ENCODE measurements at regions not wholly inside any gene's neighbourhood (a gene's known extent, or its start where the extent isn't known, plus 50 kb on each side); places are given as distances from the start of the nearest gene placed in this dataset.
"Not testable (repeated sequence)": the region's sequence is repeated elsewhere in the genome, so short reads cannot be mapped to it uniquely, and the experiment has no call there.

DNA sequence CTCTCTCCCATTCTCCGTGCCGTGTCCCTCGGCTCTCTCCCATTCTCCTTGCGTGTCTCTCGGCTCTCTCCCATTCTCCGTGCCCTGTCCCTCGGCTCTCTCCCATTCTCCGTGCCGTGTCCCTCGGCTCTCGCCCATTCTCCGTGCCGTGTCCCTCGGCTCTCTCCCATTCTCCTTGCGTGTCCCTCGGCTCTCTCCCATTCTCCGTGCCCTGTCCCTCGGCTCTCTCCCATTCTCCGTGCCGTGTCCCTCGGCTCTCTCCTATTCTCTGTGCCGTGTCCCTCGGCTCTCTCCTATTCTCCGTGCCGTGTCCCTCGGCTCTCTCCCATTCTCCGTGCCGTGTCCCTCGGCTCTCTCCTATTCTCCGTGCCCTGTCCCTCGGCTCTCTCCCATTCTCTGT is 94.6 kb upstream of the FRG1 start:
- DNase-seq = not testable (repeated sequence)

DNA sequence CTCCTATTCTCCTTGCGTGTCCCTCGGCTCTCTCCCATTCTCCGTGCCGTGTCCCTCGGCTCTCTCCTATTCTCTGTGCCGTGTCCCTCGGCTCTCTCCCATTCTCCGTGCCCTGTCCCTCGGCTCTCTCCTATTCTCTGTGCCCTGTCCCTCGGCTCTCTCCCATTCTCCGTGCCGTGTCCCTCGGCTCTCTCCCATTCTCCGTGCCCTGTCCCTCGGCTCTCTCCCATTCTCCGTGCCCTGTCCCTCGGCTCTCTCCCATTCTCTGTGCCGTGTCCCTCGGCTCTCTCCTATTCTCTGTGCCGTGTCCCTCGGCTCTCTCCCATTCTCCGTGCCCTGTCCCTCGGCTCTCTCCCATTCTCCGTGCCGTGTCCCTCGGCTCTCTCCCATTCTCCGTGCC is 94.1 kb upstream of the FRG1 start:
- DNase-seq = not testable (repeated sequence)

DNA sequence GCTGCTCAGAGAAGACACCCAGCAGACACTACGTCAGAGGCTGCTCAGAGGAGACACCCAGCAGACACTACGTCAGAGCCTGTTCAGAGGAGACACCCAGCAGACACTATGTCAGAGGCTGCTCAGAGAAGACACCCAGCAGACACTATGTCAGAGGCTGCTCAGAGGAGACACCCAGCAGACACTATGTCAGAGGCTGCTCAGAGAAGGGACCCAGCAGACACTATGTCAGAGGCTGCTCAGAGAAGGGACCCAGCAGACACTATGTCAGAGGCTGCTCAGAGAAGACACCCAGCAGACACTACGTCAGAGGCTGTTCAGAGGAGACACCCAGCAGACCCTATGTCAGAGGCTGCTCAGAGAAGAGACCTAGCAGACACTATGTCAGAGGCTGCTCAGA is 92.0 kb upstream of the FRG1 start:
- DNase-seq = not testable (repeated sequence)

DNA sequence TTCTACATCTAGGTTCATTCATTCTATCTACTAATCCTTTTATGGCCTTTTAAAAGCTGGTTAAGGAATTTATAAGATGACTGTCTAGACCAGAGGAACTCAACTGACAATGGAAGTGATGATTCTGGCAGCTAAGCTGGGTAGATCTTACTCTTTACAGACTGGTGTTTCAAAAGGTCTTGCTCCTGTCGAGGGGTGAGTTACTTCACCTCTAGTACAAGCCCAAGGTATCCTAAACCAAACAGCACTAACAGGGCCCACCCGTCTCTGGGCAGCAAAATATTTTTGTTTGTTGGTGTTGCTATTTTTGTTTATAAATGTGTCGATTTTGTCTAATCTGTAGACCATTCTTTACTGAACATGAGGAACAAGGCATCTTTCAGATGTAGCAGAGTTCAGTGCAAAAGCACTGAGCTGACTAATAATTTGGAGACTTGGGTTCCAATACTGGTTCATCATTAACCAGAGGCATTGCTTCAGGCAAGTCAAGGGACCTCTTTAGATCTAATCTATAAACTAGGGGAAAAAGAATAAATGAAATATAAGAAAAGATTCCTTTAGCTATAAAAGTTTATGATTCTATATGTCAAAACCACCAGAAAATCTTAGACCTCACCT is 90.3 kb upstream of the FRG1 start:
- no peak for DNase-seq

DNA sequence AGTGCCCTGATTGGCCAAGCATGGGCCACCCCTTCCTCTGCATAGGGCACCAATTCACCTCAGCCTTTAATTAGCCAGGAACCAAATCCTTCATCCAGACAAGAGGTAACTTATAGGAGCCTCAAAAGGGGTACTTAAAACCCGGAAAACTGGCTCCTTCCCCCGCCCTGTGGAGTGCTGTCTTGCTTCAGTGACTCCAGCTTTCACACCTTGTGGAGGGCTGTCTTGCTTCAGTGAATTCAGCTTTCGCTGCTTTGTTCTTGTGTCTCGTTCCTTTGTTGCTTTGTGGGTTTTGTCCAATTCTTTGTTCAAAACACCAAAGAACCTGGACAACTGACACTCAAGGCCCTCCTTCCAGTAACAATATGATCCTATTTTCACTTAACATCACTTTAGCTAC is 82.2 kb upstream of the FRG1 start:
- DNase-seq = no peak

DNA sequence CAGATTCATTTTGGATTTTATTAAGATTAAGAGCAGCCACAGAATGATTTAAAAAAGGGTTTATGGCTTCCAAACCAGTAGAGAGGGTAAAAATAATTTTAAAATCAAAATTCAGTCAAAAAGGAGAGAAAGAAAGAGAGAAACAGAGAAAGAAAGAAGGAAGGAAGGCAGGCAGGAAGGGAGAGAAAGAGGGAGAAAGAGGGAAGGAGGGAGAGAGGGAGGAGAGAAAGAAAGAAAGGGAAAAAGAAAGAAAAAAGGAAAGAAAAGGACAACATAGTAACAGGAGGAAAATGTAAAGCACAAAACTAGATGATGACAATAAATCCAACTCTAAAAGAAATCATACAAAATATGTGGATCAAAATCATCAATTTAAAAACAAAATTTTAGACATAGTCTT is 79.6 kb upstream of the FRG1 start:
- no peak for DNase-seq

DNA sequence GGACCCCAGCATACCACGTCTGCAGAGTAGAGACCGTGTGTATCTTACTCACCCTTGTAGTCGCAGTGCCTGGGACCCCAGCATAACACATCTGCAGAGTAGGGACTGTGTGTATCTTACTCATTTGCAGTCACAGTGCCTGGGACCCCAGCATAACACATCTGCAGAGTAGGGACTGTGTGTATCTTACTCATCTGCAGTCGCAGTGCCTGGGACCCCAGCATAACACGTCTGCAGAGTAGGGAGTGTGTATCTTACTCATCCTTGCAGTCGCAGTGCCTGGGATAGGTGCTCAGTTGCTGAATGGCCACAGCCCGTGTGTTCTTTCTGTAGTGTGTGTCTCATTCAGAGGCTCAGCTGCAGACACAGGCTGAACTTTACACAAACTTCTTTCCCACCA is 71.4 kb upstream of the FRG1 start:
- no peak for DNase-seq

DNA sequence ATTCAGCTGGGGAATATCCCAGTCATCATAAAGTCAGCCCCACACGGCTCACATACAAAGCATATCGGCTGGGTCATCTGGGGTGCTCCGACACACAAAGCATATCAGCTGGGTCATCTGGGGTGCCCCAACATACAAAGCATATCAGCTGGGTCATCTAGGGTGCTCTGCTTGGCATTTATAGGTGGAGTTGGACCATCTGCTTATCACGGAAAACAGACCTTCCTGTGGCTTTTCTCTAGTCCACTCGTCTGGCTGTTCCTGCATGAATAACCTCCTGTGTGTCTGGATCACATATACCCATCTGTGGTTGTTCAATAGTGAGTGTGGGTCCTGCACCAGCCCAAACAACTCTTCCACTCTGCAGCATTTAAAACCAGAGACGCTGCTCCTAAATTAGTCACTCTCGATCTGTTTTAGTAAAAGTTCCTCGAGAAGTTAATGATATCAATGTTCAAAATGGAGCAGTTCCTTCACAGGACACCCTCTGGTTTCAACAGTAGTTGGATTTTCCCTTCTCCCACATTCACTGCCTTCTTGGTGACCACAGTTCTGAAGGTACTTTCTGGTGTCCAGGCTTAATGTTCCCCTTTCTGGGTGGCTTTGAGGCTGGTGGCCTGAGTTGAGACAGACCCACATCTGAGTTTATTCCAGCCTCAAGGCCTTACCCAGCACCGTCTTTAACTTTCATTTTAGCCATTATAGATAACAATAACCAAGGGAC is 70.0 kb upstream of the FRG1 start:
- no peak for DNase-seq

DNA sequence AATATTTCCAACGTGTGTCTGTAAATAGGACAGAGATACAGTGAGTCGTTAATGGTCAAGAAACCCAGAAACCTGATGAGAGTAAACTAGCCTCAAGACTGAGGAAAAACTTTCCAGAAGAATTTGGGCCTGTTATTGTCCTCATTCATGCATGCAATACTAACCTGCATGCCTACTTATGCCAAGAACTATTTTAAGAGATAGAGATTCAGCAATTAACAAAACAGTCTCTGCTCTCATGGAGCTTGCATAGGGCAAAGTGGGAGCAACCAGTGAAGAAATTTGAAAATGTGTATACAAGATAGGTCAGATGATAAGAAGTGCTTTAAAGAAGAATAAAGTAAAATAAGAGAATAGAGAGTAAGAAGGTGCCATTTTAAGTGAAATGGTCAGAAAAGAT is 66.1 kb upstream of the FRG1 start:
- DNase-seq = no peak

DNA sequence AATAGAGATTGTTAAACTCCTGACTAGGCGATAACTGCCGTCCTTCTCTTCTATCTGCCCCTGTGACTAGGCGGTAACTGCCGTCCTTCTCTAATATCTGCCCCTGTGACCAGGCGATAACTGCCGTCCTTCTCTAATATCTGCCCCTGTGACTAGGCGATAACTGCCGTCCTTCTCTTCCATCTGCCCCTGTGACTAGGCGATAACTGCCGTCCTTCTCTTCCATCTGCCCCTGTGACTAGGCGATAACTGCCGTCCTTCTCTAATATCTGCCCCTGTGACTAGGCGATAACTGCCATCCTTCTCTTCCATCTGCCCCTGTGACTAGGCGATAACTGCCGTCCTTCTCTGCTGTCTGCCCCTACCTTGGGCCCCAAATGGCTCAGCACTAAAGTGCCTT is 59.5 kb upstream of the FRG1 start:
- not testable (repeated sequence) for DNase-seq

DNA sequence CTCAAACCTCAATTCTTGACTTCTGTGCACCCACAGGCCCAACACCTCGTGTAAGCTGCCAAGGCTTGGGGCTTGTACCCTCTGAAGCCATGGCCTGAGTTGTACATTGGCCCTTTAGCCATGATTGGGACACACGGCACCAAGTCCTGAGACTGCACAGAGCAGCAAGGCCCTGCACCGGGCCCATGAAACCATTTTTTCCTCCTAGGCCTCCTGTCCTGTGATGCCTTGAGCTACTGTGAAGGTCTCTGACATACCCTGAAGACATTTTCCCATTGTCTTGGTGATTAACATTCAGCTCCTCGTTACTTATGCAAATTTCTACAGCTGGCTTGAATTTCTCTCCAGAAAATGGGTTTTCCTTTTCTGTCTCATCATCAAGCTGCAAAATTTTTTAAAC is 52.3 kb upstream of the FRG1 start:
- DNase-seq = not testable (repeated sequence)
